ENCODE measurements at regions not wholly inside any gene's neighbourhood (a gene's known extent, or its start where the extent isn't known, plus 50 kb on each side); places are given as distances from the start of the nearest gene placed in this dataset.

GRCh38 chr2:12035029-12035720 is 288.7 kb downstream of the LPIN1 start:
- H3K4me3 ChIP-seq (ENCODE audit: low read length): no peak overlapping the region
- no peaks in the 10 kb centered on the region for H3K79me2 ChIP-seq (ENCODE audit: control insufficient read depth, insufficient read depth, low read length)
- no peak overlapping the region for H3K18ac ChIP-seq (ENCODE audit: low read length)
- no peak overlapping the region for H2BK5ac ChIP-seq (ENCODE audit: low read length)
- H2AK5ac ChIP-seq (ENCODE audit: low read length): no peak overlapping the region
- H3K4me2 ChIP-seq (ENCODE audit: low read length): no peak overlapping the region
- no CpG with 5 or more reads among the region's 11 CpGs for WGBS (ENCODE audit: extremely low coverage, insufficient coverage, low lambda C conversion rate)
- no peaks in the 10 kb centered on the region for H3K4me1 ChIP-seq (ENCODE audit: control insufficient read depth, low read depth, low read length)
- H2BK15ac ChIP-seq (replicated peaks; ENCODE audit: low read depth): no peak overlapping the region
- H3K9ac ChIP-seq (ENCODE audit: low read length): no peak overlapping the region
- H3K4ac ChIP-seq (ENCODE audit: low read depth, low read length): no peak overlapping the region
- H3K36me3 ChIP-seq (ENCODE audit: control insufficient read depth, insufficient read depth, low read length): no peaks in the 10 kb centered on the region
- no peak overlapping the region for H2BK120ac ChIP-seq (ENCODE audit: low read depth, low read length)
- no peak overlapping the region for H3K23ac ChIP-seq (ENCODE audit: low read length)
- H4K8ac ChIP-seq (ENCODE audit: low read depth, low read length): no peak overlapping the region
- no peak overlapping the region for H4K5ac ChIP-seq (ENCODE audit: low read length)
- H3K79me1 ChIP-seq (ENCODE audit: low read length): no peaks in the 10 kb centered on the region
- no peak overlapping the region for H3K27ac ChIP-seq (ENCODE audit: low read depth, low read length)
- no peak overlapping the region for H3K56ac ChIP-seq (ENCODE audit: low read length)
- no peaks in the 10 kb centered on the region for H3K27me3 ChIP-seq (ENCODE audit: insufficient read depth, low read length, poor library complexity)
- DNase-seq: no peak

- H3K4me3 ChIP-seq (ENCODE audit: low read length): no peak overlapping the region
- no peak overlapping the region for H4K8ac ChIP-seq (ENCODE audit: low read depth, low read length)
- no peak for DNase-seq
- H3K23ac ChIP-seq (ENCODE audit: low read length): no peak overlapping the region
- no peaks in the 10 kb centered on the region for H3K4me1 ChIP-seq (ENCODE audit: control insufficient read depth, low read depth, low read length)
- H3K4ac ChIP-seq (ENCODE audit: low read depth, low read length): no peak overlapping the region
- no peak overlapping the region for H4K5ac ChIP-seq (ENCODE audit: low read length)
- H2BK120ac ChIP-seq (ENCODE audit: low read depth, low read length): no peak overlapping the region
- no peak overlapping the region for H3K27ac ChIP-seq (ENCODE audit: low read depth, low read length)
- no peaks in the 10 kb centered on the region for H3K79me1 ChIP-seq (ENCODE audit: low read length)
- no peak overlapping the region for H3K4me2 ChIP-seq (ENCODE audit: low read length)
- H3K56ac ChIP-seq (ENCODE audit: low read length): no peak overlapping the region
- no CpG with 5 or more reads among the region's 1 CpG for WGBS (ENCODE audit: extremely low coverage, insufficient coverage, low lambda C conversion rate)
- H3K36me3 ChIP-seq (ENCODE audit: control insufficient read depth, insufficient read depth, low read length): no peaks in the 10 kb centered on the region
- H2BK15ac ChIP-seq (replicated peaks; ENCODE audit: low read depth): no peak overlapping the region
- no peaks in the 10 kb centered on the region for H3K79me2 ChIP-seq (ENCODE audit: control insufficient read depth, insufficient read depth, low read length)
- H3K18ac ChIP-seq (ENCODE audit: low read length): no peak overlapping the region
- H3K27me3 ChIP-seq (ENCODE audit: insufficient read depth, low read length, poor library complexity): no peaks in the 10 kb centered on the region
- H2BK5ac ChIP-seq (ENCODE audit: low read length): no peak overlapping the region
- no peak overlapping the region for H2AK5ac ChIP-seq (ENCODE audit: low read length)
- H3K9ac ChIP-seq (ENCODE audit: low read length): no peak overlapping the region
Observed at GRCh38 chr2:12035956-12036639, 289.7 kb downstream of the LPIN1 start.

- no peaks in the 10 kb centered on the region for H3K79me2 ChIP-seq (ENCODE audit: control insufficient read depth, insufficient read depth, low read length)
- H3K27ac ChIP-seq (ENCODE audit: low read depth, low read length): no peak overlapping the region
- H3K79me1 ChIP-seq (ENCODE audit: low read length): no peaks in the 10 kb centered on the region
- no peak overlapping the region for H3K23ac ChIP-seq (ENCODE audit: low read length)
- no peak overlapping the region for H3K18ac ChIP-seq (ENCODE audit: low read length)
- WGBS (ENCODE audit: extremely low coverage, insufficient coverage, low lambda C conversion rate): no CpG with 5 or more reads among the region's 8 CpGs
- no peak overlapping the region for H2BK5ac ChIP-seq (ENCODE audit: low read length)
- H3K4ac ChIP-seq (ENCODE audit: low read depth, low read length): no peak overlapping the region
- DNase-seq: no peak
- H3K4me1 ChIP-seq (ENCODE audit: control insufficient read depth, low read depth, low read length): no peaks in the 10 kb centered on the region
- no peak overlapping the region for H2AK5ac ChIP-seq (ENCODE audit: low read length)
- no peak overlapping the region for H3K4me3 ChIP-seq (ENCODE audit: low read length)
- no peak overlapping the region for H3K56ac ChIP-seq (ENCODE audit: low read length)
- H2BK15ac ChIP-seq (replicated peaks; ENCODE audit: low read depth): no peak overlapping the region
- H3K4me2 ChIP-seq (ENCODE audit: low read length): no peak overlapping the region
- H4K8ac ChIP-seq (ENCODE audit: low read depth, low read length): no peak overlapping the region
- no peaks in the 10 kb centered on the region for H3K36me3 ChIP-seq (ENCODE audit: control insufficient read depth, insufficient read depth, low read length)
- no peak overlapping the region for H3K9ac ChIP-seq (ENCODE audit: low read length)
- no peaks in the 10 kb centered on the region for H3K27me3 ChIP-seq (ENCODE audit: insufficient read depth, low read length, poor library complexity)
- H2BK120ac ChIP-seq (ENCODE audit: low read depth, low read length): no peak overlapping the region
- no peak overlapping the region for H4K5ac ChIP-seq (ENCODE audit: low read length)
Observed at GRCh38 chr2:12036640-12036983, 290.2 kb downstream of the LPIN1 start.

GRCh38 chr2:12037301-12037700 is 290.9 kb downstream of the LPIN1 start:
- no peaks in the 10 kb centered on the region for H3K36me3 ChIP-seq (ENCODE audit: control insufficient read depth, insufficient read depth, low read length)
- H3K4me3 ChIP-seq (ENCODE audit: low read length): no peak overlapping the region
- H3K4me1 ChIP-seq (ENCODE audit: control insufficient read depth, low read depth, low read length): no peaks in the 10 kb centered on the region
- no CpG with 5 or more reads among the region's 2 CpGs for WGBS (ENCODE audit: extremely low coverage, insufficient coverage, low lambda C conversion rate)
- H2AK5ac ChIP-seq (ENCODE audit: low read length): no peak overlapping the region
- no peak overlapping the region for H3K9ac ChIP-seq (ENCODE audit: low read length)
- no peak overlapping the region for H2BK5ac ChIP-seq (ENCODE audit: low read length)
- no peak overlapping the region for H2BK15ac ChIP-seq (replicated peaks; ENCODE audit: low read depth)
- DNase-seq: no peak
- H3K79me1 ChIP-seq (ENCODE audit: low read length): no peaks in the 10 kb centered on the region
- no peak overlapping the region for H3K4me2 ChIP-seq (ENCODE audit: low read length)
- H3K18ac ChIP-seq (ENCODE audit: low read length): no peak overlapping the region
- H3K56ac ChIP-seq (ENCODE audit: low read length): no peak overlapping the region
- H3K23ac ChIP-seq (ENCODE audit: low read length): no peak overlapping the region
- H4K8ac ChIP-seq (ENCODE audit: low read depth, low read length): no peak overlapping the region
- no peaks in the 10 kb centered on the region for H3K79me2 ChIP-seq (ENCODE audit: control insufficient read depth, insufficient read depth, low read length)
- H3K4ac ChIP-seq (ENCODE audit: low read depth, low read length): no peak overlapping the region
- H3K27me3 ChIP-seq (ENCODE audit: insufficient read depth, low read length, poor library complexity): no peaks in the 10 kb centered on the region
- no peak overlapping the region for H2BK120ac ChIP-seq (ENCODE audit: low read depth, low read length)
- H3K27ac ChIP-seq (ENCODE audit: low read depth, low read length): no peak overlapping the region
- H4K5ac ChIP-seq (ENCODE audit: low read length): no peak overlapping the region

GRCh38 chr2:12041236-12041635 is 294.8 kb downstream of the LPIN1 start:
- WGBS (ENCODE audit: extremely low coverage, insufficient coverage, low lambda C conversion rate): no CpG with 5 or more reads among the region's 6 CpGs
- Histone ChIP-seq H3K4me1 (ENCODE audit: control insufficient read depth, low read depth, low read length) (no peaks in the 10 kb centered on the region), H3K4me2 (ENCODE audit: low read length) (no peak overlapping the region), H4K8ac (ENCODE audit: low read depth, low read length) (no peak overlapping the region), H3K9ac (ENCODE audit: low read length) (no peak overlapping the region), H2BK120ac (ENCODE audit: low read depth, low read length) (no peak overlapping the region), H2AK5ac (ENCODE audit: low read length) (no peak overlapping the region), H2BK15ac (replicated peaks; ENCODE audit: low read depth) (no peak overlapping the region), H2BK5ac (ENCODE audit: low read length) (no peak overlapping the region), H4K5ac (ENCODE audit: low read length) (no peak overlapping the region), H3K23ac (ENCODE audit: low read length) (no peak overlapping the region), H3K56ac (ENCODE audit: low read length) (no peak overlapping the region), H3K36me3 (ENCODE audit: control insufficient read depth, insufficient read depth, low read length) (no peaks in the 10 kb centered on the region), H3K79me2 (ENCODE audit: control insufficient read depth, insufficient read depth, low read length) (no peaks in the 10 kb centered on the region), H3K27ac (ENCODE audit: low read depth, low read length) (no peak overlapping the region), H3K79me1 (ENCODE audit: low read length) (no peaks in the 10 kb centered on the region), H3K4me3 (ENCODE audit: low read length) (no peak overlapping the region), H3K4ac (ENCODE audit: low read depth, low read length) (no peak overlapping the region), H3K27me3 (ENCODE audit: insufficient read depth, low read length, poor library complexity) (no peaks in the 10 kb centered on the region), H3K18ac (ENCODE audit: low read length) (no peak overlapping the region)
- no peak for DNase-seq

- H3K4me2 ChIP-seq (ENCODE audit: low read length): no peak overlapping the region
- H4K8ac ChIP-seq (ENCODE audit: low read depth, low read length): no peak overlapping the region
- no peak overlapping the region for H2BK5ac ChIP-seq (ENCODE audit: low read length)
- no peak overlapping the region for H2BK120ac ChIP-seq (ENCODE audit: low read depth, low read length)
- H3K27me3 ChIP-seq (ENCODE audit: insufficient read depth, low read length, poor library complexity): no peaks in the 10 kb centered on the region
- no peak overlapping the region for H3K4ac ChIP-seq (ENCODE audit: low read depth, low read length)
- no peak overlapping the region for H3K23ac ChIP-seq (ENCODE audit: low read length)
- no peak overlapping the region for H3K56ac ChIP-seq (ENCODE audit: low read length)
- H2BK15ac ChIP-seq (replicated peaks; ENCODE audit: low read depth): no peak overlapping the region
- H3K36me3 ChIP-seq (ENCODE audit: control insufficient read depth, insufficient read depth, low read length): no peaks in the 10 kb centered on the region
- no peak overlapping the region for H3K9ac ChIP-seq (ENCODE audit: low read length)
- no peaks in the 10 kb centered on the region for H3K4me1 ChIP-seq (ENCODE audit: control insufficient read depth, low read depth, low read length)
- H3K79me2 ChIP-seq (ENCODE audit: control insufficient read depth, insufficient read depth, low read length): no peaks in the 10 kb centered on the region
- no peak overlapping the region for H3K18ac ChIP-seq (ENCODE audit: low read length)
- DNase-seq: no peak
- no peak overlapping the region for H3K27ac ChIP-seq (ENCODE audit: low read depth, low read length)
- no peak overlapping the region for H4K5ac ChIP-seq (ENCODE audit: low read length)
- no peak overlapping the region for H2AK5ac ChIP-seq (ENCODE audit: low read length)
- H3K4me3 ChIP-seq (ENCODE audit: low read length): no peak overlapping the region
- WGBS (ENCODE audit: extremely low coverage, insufficient coverage, low lambda C conversion rate): no CpG with 5 or more reads among the region's 2 CpGs
- no peaks in the 10 kb centered on the region for H3K79me1 ChIP-seq (ENCODE audit: low read length)
Observed at GRCh38 chr2:12043131-12043530, 296.7 kb downstream of the LPIN1 start.

All from mesendoderm (in vitro differentiated cells).